Right lobe of liver (tissue), 4 donors: ENCODE measurements at regions not wholly inside any gene's neighbourhood (a gene's known extent, or its start where the extent isn't known, plus 50 kb on each side); places are given as distances from the start of the nearest gene placed in this dataset.

Experiments used
- POLR2A ChIP-seq: fragments of 450-650 bp; IDR thresholded peaks from one replicate; pipeline ENCODE4 v1.6.1; 2017; ENCODE audit warnings: antibody characterized with exemption, mild to moderate bottlenecking
- TF ChIP-seq, protein P1 (sequence below), 4 donors: fragments of 200-600 bp in 3 of 4; fragments of 450-650 bp in 1 of 4; IDR thresholded peaks; one replicate each; pipeline versions ENCODE4 v1.5.1 to v1.8.0; 2016 to 2022; ENCODE audit warnings: antibody characterized with exemption in 4 of 4, mild to moderate bottlenecking in 2 of 4
- donor health status: DM: no; HTN: no; CAD: no.
- donor health status: DM: no; HTN: no; CAD: no.
- donor health status: DM: no; HTN: yes; CAD: no.

DNA sequence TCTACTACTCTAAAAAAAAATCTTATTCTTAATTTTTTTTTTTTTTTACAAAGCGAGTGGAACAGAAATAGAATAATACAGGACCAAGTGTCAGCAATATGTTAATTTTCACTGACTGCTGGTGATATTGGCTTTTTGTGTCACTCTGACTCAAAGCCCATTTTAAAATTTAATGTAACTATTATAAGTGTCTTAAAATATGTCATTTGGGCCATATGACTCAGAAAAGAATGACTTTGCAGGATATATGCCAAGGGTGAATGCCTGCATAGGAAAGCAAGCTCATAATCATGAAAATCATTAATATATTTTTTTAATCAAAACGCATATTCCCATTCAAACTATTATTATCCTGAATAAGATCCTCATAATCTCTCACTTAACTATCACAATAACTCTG, 149.2 kb downstream of the GNAT3 start:
- TF ChIP-seq, protein P1, sequence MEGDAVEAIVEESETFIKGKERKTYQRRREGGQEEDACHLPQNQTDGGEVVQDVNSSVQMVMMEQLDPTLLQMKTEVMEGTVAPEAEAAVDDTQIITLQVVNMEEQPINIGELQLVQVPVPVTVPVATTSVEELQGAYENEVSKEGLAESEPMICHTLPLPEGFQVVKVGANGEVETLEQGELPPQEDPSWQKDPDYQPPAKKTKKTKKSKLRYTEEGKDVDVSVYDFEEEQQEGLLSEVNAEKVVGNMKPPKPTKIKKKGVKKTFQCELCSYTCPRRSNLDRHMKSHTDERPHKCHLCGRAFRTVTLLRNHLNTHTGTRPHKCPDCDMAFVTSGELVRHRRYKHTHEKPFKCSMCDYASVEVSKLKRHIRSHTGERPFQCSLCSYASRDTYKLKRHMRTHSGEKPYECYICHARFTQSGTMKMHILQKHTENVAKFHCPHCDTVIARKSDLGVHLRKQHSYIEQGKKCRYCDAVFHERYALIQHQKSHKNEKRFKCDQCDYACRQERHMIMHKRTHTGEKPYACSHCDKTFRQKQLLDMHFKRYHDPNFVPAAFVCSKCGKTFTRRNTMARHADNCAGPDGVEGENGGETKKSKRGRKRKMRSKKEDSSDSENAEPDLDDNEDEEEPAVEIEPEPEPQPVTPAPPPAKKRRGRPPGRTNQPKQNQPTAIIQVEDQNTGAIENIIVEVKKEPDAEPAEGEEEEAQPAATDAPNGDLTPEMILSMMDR (IDR thresholded peaks at IDR 0.05), result no peak
- TF ChIP-seq POLR2A, result no peak
